A673 (cell line): ENCODE measurements at regions not wholly inside any gene's neighbourhood (a gene's known extent, or its start where the extent isn't known, plus 50 kb on each side); places are given as distances from the start of the nearest gene placed in this dataset.

Experiments
- BruUV-seq: library from RNA; stranded (reverse); fragments of 400-500 nt; replicated peaks from 2 replicates; lab custom pipeline; 2021; lab: Mats Ljungman, UMichigan
- CTCF ChIA-PET: fragments of 300-600 bp; sonication (Branson Sonifier 250); formaldehyde crosslinking; loops from one replicate; lab custom pipeline; 2022; ENCODE audit warnings: antibody characterized with exemption; lab: Charles Lee
- POLR2A ChIA-PET: fragments of 300-600 bp; sonication (Branson Sonifier 250); formaldehyde crosslinking; loops from one replicate; lab custom pipeline; 2022; ENCODE audit warnings: antibody characterized with exemption; ENCODE audit not compliant: low non-redundant PET; lab: Charles Lee
- DNase-seq: peaks from one replicate; pipeline ENCODE4 v3.0.0-alpha.2; 2015; ENCODE audit warnings: low spot score
- H3K27ac ChIP-seq: fragments of 200-600 bp; sonication (generic); 2 replicates; pipeline ENCODE4 v1.5.1; 2016; ENCODE audit warnings: mixed run types, low read depth, mild to moderate bottlenecking, mixed read lengths, antibody characterized with exemption, low read length; ENCODE audit not compliant: poor library complexity, severe bottlenecking
- H3K27me3 ChIP-seq: fragments of 200-600 bp; sonication (generic); replicated peaks from 2 replicates; pipeline ENCODE4 v1.6.1; 2017; ENCODE audit warnings: mixed run types, low read depth, mild to moderate bottlenecking, mixed read lengths, antibody characterized with exemption, low read length; ENCODE audit not compliant: insufficient read depth, poor library complexity
- H3K36me3 ChIP-seq: fragments of 200-600 bp; sonication (generic); 2 replicates; pipeline ENCODE4 v1.6.1; 2016; ENCODE audit warnings: mixed run types, mild to moderate bottlenecking, mixed read lengths, antibody characterized with exemption, low read length; ENCODE audit not compliant: insufficient read depth, poor library complexity, severe bottlenecking
- H3K4me1 ChIP-seq: fragments of 200-600 bp; sonication (generic); 2 replicates; pipeline ENCODE4 v1.6.1; 2017; ENCODE audit warnings: mixed run types, mild to moderate bottlenecking, mixed read lengths, antibody characterized with exemption, low read length; ENCODE audit not compliant: insufficient read depth, poor library complexity, severe bottlenecking
- H3K4me3 ChIP-seq: fragments of 200-600 bp; sonication (generic); 2 replicates; pipeline ENCODE4 v1.5.1; 2016; ENCODE audit warnings: low read depth, mixed run types, mild to moderate bottlenecking, mixed read lengths, low read length; ENCODE audit not compliant: poor library complexity, severe bottlenecking
- H3K9me3 ChIP-seq: fragments of 200-600 bp; sonication (generic); 2 replicates; pipeline ENCODE4 v1.6.1; 2016; ENCODE audit warnings: mixed run types, low read depth, mild to moderate bottlenecking, mixed read lengths, antibody characterized with exemption, low read length; ENCODE audit not compliant: poor library complexity, severe bottlenecking
- EZH2 ChIP-seq: fragments of 200-600 bp; sonication (generic); IDR thresholded peaks from 2 replicates; pipeline ENCODE4 v1.6.1; 2017; ENCODE audit warnings: borderline replicate concordance, low read depth, mild to moderate bottlenecking, mixed read lengths, antibody characterized with exemption, low read length; ENCODE audit not compliant: poor library complexity, severe bottlenecking
- intact Hi-C: fragments of 100-400 bp; cut with micrococcal nuclease; formaldehyde crosslinking; loops from one replicate; pipeline ENCODE4 v1.10.0; 2022; ENCODE audit not compliant: unreplicated experiment
- TF ChIP-seq, protein P1 (sequence below): fragments of 300-800, 200-600 bp; sonication (generic); conservative IDR thresholded peaks from 2 replicates; pipeline ENCODE4 v1.5.1; 2017; ENCODE audit warnings: low read depth, mild to moderate bottlenecking, antibody characterized with exemption, low read length, moderate library complexity, mixed read lengths

DNA sequence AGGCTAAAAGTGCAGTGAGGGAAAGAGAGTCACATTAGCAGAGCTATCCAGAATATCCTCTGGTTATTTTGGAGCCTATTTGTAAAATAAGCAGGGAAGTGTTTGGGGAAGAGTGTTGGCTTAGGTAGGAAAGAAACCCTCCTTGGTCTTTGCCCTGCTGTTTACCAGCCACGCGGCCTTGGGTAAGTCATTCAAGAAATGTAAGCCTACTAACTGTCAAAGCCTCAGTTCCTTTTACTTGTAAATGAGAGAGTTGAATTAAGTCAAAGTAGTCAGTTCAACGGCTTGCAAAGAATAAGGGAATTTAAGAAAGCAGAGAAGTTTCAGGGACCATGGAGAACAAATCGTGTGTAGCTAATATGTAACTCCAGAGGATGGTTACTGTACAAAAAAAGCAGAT lies 75.8 kb upstream of the TNC start:
- TF ChIP-seq, protein P1, sequence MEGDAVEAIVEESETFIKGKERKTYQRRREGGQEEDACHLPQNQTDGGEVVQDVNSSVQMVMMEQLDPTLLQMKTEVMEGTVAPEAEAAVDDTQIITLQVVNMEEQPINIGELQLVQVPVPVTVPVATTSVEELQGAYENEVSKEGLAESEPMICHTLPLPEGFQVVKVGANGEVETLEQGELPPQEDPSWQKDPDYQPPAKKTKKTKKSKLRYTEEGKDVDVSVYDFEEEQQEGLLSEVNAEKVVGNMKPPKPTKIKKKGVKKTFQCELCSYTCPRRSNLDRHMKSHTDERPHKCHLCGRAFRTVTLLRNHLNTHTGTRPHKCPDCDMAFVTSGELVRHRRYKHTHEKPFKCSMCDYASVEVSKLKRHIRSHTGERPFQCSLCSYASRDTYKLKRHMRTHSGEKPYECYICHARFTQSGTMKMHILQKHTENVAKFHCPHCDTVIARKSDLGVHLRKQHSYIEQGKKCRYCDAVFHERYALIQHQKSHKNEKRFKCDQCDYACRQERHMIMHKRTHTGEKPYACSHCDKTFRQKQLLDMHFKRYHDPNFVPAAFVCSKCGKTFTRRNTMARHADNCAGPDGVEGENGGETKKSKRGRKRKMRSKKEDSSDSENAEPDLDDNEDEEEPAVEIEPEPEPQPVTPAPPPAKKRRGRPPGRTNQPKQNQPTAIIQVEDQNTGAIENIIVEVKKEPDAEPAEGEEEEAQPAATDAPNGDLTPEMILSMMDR = no peak
- no peak for TF ChIP-seq EZH2
- H3K27me3 ChIP-seq = no peaks in the 10 kb centered on the region
- ChIA-PET POLR2A (no interaction called here), CTCF (no interaction called here)
- H3K9me3 ChIP-seq = peaks cover 18% of the 10 kb centered on the region
- H3K4me3 ChIP-seq = no peak overlapping the region
- no TSS peak for BruUV-seq
- intact Hi-C loops = no loop called here
- no peaks in the 10 kb centered on the region for H3K36me3 ChIP-seq
- H3K27ac ChIP-seq = no peak overlapping the region
- no peak for DNase-seq
- H3K4me1 ChIP-seq = peaks cover 46% of the 10 kb centered on the region

DNA sequence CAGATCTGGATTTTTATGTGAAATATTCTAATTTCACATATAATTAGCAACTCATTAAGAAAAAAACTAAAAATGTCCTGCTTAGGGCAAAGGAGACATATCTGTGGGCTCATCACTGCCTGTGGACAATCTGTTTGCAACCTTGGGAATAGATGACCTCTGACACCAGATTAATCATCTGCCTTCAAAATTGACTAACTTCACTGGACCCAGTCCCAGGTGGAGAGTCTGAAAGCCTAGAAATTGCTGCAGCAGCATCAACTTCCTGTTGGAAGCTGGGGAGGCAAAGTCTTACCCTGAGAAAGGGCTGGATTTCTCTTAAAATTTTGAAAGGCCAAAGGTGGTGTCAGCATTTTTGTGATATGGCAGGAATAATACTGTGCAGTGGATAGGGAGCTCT lies 76.3 kb upstream of the TNC start:
- no peak for DNase-seq
- ChIA-PET POLR2A (no interaction called here), CTCF (no interaction called here)
- no peak for TF ChIP-seq EZH2
- TF ChIP-seq, protein P1 = no peak
- no peak overlapping the region for H3K27ac ChIP-seq
- intact Hi-C loops = no loop called here
- H3K36me3 ChIP-seq = no peaks in the 10 kb centered on the region
- BruUV-seq = no TSS peak
- peaks cover 46% of the 10 kb centered on the region for H3K4me1 ChIP-seq
- no peaks in the 10 kb centered on the region for H3K27me3 ChIP-seq
- peaks cover 18% of the 10 kb centered on the region for H3K9me3 ChIP-seq
- H3K4me3 ChIP-seq = no peak overlapping the region

DNA sequence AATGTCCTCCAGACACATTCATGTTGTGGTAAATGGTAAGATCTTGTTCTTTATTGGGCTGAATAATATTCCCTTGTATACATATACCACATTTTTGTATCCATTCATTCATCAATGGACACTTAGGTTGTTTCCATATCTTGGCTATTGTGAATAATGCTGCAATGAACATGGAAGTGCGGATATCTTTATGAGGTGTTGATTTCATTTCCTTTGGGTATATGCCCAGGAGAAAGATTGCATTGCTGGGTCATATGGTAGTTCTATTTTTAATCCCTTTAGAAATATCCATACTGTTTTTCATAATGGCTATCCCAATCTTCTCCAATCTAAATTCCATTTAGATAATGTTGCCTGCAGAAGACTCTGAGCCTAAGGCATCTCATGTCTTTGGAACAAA lies 78.0 kb upstream of the TNC start:
- no peak for DNase-seq
- POLR2A ChIA-PET = no interaction called here
- no peak overlapping the region for H3K27ac ChIP-seq
- no TSS peak for BruUV-seq
- H3K36me3 ChIP-seq = no peaks in the 10 kb centered on the region
- H3K9me3 ChIP-seq = peaks cover 7% of the 10 kb centered on the region
- no peaks in the 10 kb centered on the region for H3K27me3 ChIP-seq
- intact Hi-C loops = no loop called here
- TF ChIP-seq, protein P1 = no peak
- no peak for TF ChIP-seq EZH2
- peaks cover 46% of the 10 kb centered on the region for H3K4me1 ChIP-seq
- no peak overlapping the region for H3K4me3 ChIP-seq
- CTCF ChIA-PET = no interaction called here
